MCF 10A (cell line): ENCODE measurements at regions not wholly inside any gene's neighbourhood (a gene's known extent, or its start where the extent isn't known, plus 50 kb on each side); places are given as distances from the start of the nearest gene placed in this dataset.

Experiments used
- BruUV-seq: library from RNA; stranded (reverse); fragments of 400-500 nt; replicated peaks from 2 replicates; lab custom pipeline; 2021; lab: Mats Ljungman, UMichigan
- CTCF ChIA-PET: fragments of 300-600 bp; sonication (Branson Sonifier 250); formaldehyde crosslinking; extraction: SDS; loops from one replicate; lab custom pipeline; 2021; ENCODE audit warnings: antibody characterized with exemption, inconsistent platforms; lab: Yijun Ruan, JAX
- POLR2A ChIA-PET: fragments of 300-600, 350-650 bp; sonication (Branson Sonifier 250); formaldehyde crosslinking; extraction: SDS; loops from one replicate; lab custom pipeline; 2020; ENCODE audit warnings: antibody characterized with exemption, inconsistent platforms; lab: Yijun Ruan, JAX
- DNase-seq: peaks from one replicate; pipeline ENCODE4 v3.0.0-alpha.2; 2018; ENCODE audit not compliant: unreplicated experiment
- H3K27ac Mint-ChIP-seq: one replicate; pipeline ENCODE4 v1.8.0; 2022; ENCODE audit warnings: mild to moderate bottlenecking, low read depth, mixed read lengths; ENCODE audit not compliant: unreplicated experiment
- H3K27me3 Mint-ChIP-seq: one replicate; pipeline ENCODE4 v1.8.0; 2022; ENCODE audit warnings: mixed read lengths; ENCODE audit not compliant: insufficient read depth, unreplicated experiment
- H3K36me3 Mint-ChIP-seq: one replicate; pipeline ENCODE4 v1.8.0; 2022; ENCODE audit warnings: mild to moderate bottlenecking, moderate library complexity, mixed read lengths; ENCODE audit not compliant: insufficient read depth, unreplicated experiment
- H3K4me1 Mint-ChIP-seq: one replicate; pipeline ENCODE4 v1.8.0; 2022; ENCODE audit warnings: mixed read lengths; ENCODE audit not compliant: insufficient read depth, unreplicated experiment
- H3K4me3 Mint-ChIP-seq: one replicate; pipeline ENCODE4 v1.8.0; 2022; ENCODE audit warnings: mild to moderate bottlenecking, moderate library complexity, mixed read lengths; ENCODE audit not compliant: unreplicated experiment
- H3K9me3 Mint-ChIP-seq: one replicate; pipeline ENCODE4 v1.8.0; 2022; ENCODE audit warnings: mixed read lengths; ENCODE audit not compliant: unreplicated experiment
- intact Hi-C: fragments of 100-400 bp; cut with micrococcal nuclease; formaldehyde crosslinking; loops from 2 replicates; pipeline ENCODE4 v1.14.1; 2022
- TF ChIP-seq, protein P1 (sequence below): fragments of 200-600 bp; IDR thresholded peaks from one replicate; pipeline ENCODE4 v1.8.0; 2022; ENCODE audit warnings: antibody characterized with exemption, mild to moderate bottlenecking; ENCODE audit not compliant: unreplicated experiment

DNA sequence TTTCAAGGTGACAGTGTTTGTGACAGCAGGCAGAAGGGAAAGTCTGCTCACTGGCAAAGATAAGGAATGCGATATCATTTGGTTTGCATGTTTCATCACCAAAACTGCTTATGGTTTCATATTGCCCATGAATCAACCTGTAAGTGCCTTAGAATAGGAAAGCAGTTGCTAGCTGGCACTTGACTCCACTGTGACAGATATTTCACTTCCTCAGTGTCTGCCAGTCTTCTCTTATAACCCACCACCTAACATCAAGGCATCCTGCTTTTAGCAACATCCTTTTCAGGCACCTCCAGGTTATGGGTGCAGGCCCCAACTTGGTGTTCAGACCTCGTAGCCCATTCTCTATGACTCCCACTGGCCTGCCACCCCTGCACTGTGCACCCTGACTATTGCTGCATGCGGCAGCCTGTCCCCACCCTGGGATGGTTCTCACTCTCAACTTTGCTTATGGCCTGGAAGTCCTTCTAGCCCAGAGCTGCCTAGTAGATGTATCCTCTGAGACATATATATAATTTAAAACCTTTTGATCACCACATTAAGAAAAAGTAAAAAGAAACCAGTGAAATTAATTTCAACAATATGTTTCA lies 154.4 kb upstream of the RARB start:
- Mint-ChIP-seq H3K27ac (no peak overlapping the region), H3K4me1 (no peaks in the 10 kb centered on the region), H3K4me3 (no peak overlapping the region), H3K27me3 (no peaks in the 10 kb centered on the region), H3K9me3 (no peaks in the 10 kb centered on the region), H3K36me3 (no peaks in the 10 kb centered on the region)
- POLR2A ChIA-PET: interaction anchor here (0.7 kb wide), 1 partner anchor 316 kb away, joined by 3 read pairs; no protein-coding TSS in a partner anchor
- TF ChIP-seq, protein P1, sequence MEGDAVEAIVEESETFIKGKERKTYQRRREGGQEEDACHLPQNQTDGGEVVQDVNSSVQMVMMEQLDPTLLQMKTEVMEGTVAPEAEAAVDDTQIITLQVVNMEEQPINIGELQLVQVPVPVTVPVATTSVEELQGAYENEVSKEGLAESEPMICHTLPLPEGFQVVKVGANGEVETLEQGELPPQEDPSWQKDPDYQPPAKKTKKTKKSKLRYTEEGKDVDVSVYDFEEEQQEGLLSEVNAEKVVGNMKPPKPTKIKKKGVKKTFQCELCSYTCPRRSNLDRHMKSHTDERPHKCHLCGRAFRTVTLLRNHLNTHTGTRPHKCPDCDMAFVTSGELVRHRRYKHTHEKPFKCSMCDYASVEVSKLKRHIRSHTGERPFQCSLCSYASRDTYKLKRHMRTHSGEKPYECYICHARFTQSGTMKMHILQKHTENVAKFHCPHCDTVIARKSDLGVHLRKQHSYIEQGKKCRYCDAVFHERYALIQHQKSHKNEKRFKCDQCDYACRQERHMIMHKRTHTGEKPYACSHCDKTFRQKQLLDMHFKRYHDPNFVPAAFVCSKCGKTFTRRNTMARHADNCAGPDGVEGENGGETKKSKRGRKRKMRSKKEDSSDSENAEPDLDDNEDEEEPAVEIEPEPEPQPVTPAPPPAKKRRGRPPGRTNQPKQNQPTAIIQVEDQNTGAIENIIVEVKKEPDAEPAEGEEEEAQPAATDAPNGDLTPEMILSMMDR: no peak
- CTCF ChIA-PET: interaction anchor here (0.6 to 1.3 kb wide), 3 partner anchors 14 to 977 kb away, joined by 3 read pairs; no protein-coding TSS in a partner anchor
- no TSS peak for BruUV-seq
- intact Hi-C loops: no loop called here
- no peak for DNase-seq

DNA sequence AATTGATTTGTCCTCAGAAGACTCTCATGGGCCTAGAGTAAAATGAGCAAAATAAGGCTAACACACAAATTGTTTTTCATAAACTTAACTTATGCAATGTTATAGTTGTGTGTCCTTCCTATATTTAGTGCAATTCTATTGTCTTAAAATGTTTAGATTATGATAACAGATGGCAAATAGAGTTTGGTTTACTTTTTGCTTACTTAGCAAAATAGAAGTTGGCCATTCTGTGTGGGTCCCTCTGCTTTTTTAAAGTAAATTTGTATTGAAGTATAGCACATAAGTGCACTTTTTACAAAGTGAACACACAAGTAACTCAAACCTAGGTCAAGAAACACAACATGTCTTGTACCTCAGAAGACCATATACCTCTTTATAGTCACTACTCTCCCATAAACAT lies 150.6 kb upstream of the RARB start:
- Mint-ChIP-seq H3K9me3 (no peaks in the 10 kb centered on the region), H3K4me3 (no peak overlapping the region), H3K27me3 (no peaks in the 10 kb centered on the region), H3K36me3 (no peaks in the 10 kb centered on the region), H3K4me1 (no peaks in the 10 kb centered on the region), H3K27ac (no peak overlapping the region)
- no TSS peak for BruUV-seq
- no peak for DNase-seq
- TF ChIP-seq, protein P1: no peak
- CTCF ChIA-PET: no interaction called here
- intact Hi-C loops: no loop called here
- POLR2A ChIA-PET: interaction anchor here (0.7 kb wide), 1 partner anchor 12 kb away, joined by 3 read pairs; no protein-coding TSS in a partner anchor

DNA sequence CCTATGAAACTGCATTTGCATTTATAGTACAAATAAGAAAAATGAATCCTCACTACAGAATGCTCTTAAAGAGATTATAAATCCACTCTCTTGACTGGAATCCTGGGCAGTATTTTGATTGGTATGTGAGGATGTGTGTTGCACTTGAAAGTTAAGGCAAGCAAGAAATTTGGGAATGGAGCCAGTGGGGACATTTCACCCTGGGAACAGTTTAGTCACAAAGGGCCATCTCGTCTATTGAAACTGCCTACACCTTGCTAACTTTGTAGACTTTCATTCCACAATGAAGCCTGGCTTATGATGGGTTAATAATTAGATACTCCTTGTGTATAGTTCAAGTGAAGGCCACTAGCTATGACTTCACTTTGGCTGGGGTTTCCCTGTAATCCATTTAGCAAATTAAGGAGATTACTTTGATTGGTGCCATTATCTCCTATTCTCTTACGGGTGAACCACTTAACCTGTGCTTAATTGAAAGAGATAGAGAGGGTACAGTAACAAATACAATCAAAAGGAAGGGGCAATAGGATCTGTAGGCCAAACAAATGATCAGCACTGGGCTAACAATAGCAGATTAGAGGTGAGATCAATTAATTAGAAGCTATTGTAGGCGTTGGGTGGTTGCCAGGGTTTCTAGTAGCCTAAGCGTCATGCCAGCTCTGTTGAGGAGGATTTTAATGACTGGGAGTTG lies 146.9 kb upstream of the RARB start:
- Mint-ChIP-seq H3K27me3 (no peaks in the 10 kb centered on the region), H3K27ac (no peak overlapping the region), H3K36me3 (peaks cover 6% of the 10 kb centered on the region), H3K4me1 (no peaks in the 10 kb centered on the region), H3K9me3 (peaks cover 2% of the 10 kb centered on the region), H3K4me3 (no peak overlapping the region)
- CTCF ChIA-PET: no interaction called here
- no peak for DNase-seq
- TF ChIP-seq, protein P1: no peak
- intact Hi-C loops: no loop called here
- POLR2A ChIA-PET: no interaction called here
- no TSS peak for BruUV-seq

DNA sequence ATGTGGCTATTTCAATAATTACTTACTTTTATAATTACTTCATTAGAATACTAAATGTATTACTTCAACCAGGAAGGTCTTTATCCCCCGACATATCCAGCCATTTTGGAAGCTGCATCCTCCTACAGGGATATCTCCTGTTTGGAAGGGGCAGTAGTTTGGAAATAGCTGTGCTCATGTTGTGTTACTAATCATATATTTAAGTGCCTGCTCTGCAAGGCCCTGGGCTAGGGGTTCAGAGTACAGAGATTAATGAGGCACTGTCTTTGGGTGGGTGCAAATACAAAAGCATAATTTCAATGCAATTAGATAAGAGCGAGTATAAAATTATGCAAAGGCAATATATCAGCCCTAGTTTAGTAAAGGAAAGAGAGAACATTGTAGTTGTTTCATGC lies 146.3 kb upstream of the RARB start:
- CTCF ChIA-PET: no interaction called here
- H3K27me3 Mint-ChIP-seq: no peaks in the 10 kb centered on the region
- peaks cover 6% of the 10 kb centered on the region for H3K9me3 Mint-ChIP-seq
- TF ChIP-seq, protein P1: no peak
- POLR2A ChIA-PET: interaction anchor here (3.3 kb wide), 1 partner anchor 12 kb away, joined by 10 read pairs; no protein-coding TSS in a partner anchor
- DNase-seq: no peak
- H3K4me1 Mint-ChIP-seq: no peaks in the 10 kb centered on the region
- BruUV-seq: no TSS peak
- H3K36me3 Mint-ChIP-seq: peaks cover 6% of the 10 kb centered on the region
- H3K4me3 Mint-ChIP-seq: no peak overlapping the region
- intact Hi-C loops: no loop called here
- no peak overlapping the region for H3K27ac Mint-ChIP-seq
